Stimulated activated CD4-positive, alpha-beta T cell treated with anti-CD3 and anti-CD28 coated beads, Interleukin-15, amount 100 ng/mL, for 1 hour (primary cell): ENCODE measurements at regions not wholly inside any gene's neighbourhood (a gene's known extent, or its start where the extent isn't known, plus 50 kb on each side); places are given as distances from the start of the nearest gene placed in this dataset.

Experiments
- DNase-seq, 2 donors: peaks; one replicate each; pipeline ENCODE4 v3.0.0-alpha.2; 2020; ENCODE audit warnings: low read depth in 1 of 2, low spot score in 1 of 2

- no peak for DNase-seq
Measured at GRCh38 chr16:73206151-73206707, 158.3 kb upstream of the ZFHX3 start.

- no peak for DNase-seq
Measured at GRCh38 chr16:73205153-73205886, 157.4 kb upstream of the ZFHX3 start.

GRCh38 chr16:73204359-73205152 lies 156.6 kb upstream of the ZFHX3 start:
- DNase-seq = no peak

GRCh38 chr16:73202161-73202729 lies 154.3 kb upstream of the ZFHX3 start:
- DNase-seq = no peak

- DNase-seq = no peak
Measured at GRCh38 chr16:73199214-73199613, 151.3 kb upstream of the ZFHX3 start.

GRCh38 chr16:73198481-73198880 lies 150.6 kb upstream of the ZFHX3 start:
- DNase-seq = no peak

GRCh38 chr16:73197598-73197997 lies 149.7 kb upstream of the ZFHX3 start:
- no peak for DNase-seq

GRCh38 chr16:73196670-73197069 lies 148.7 kb upstream of the ZFHX3 start:
- no peak for DNase-seq

GRCh38 chr16:73193464-73193863 lies 145.5 kb upstream of the ZFHX3 start:
- DNase-seq = no peak

GRCh38 chr16:73192232-73192894 lies 144.4 kb upstream of the ZFHX3 start:
- no peak for DNase-seq

GRCh38 chr16:73191660-73192046 lies 143.7 kb upstream of the ZFHX3 start:
- no peak for DNase-seq

- no peak for DNase-seq
Measured at GRCh38 chr16:73190688-73191659, 143.0 kb upstream of the ZFHX3 start.

GRCh38 chr16:73190256-73190655 lies 142.3 kb upstream of the ZFHX3 start:
- DNase-seq = no peak

- DNase-seq = no peak
Measured at GRCh38 chr16:73189136-73189535, 141.2 kb upstream of the ZFHX3 start.

- DNase-seq = no peak
Measured at GRCh38 chr16:73186752-73187601, 139.0 kb upstream of the ZFHX3 start.

- no peak for DNase-seq
Measured at GRCh38 chr16:73185737-73186136, 137.8 kb upstream of the ZFHX3 start.

GRCh38 chr16:73183611-73184092 lies 135.7 kb upstream of the ZFHX3 start:
- no peak for DNase-seq

GRCh38 chr16:73179705-73180331 lies 131.9 kb upstream of the ZFHX3 start:
- DNase-seq = no peak
